HUES48 (cell line): ENCODE measurements at regions not wholly inside any gene's neighbourhood (a gene's known extent, or its start where the extent isn't known, plus 50 kb on each side); places are given as distances from the start of the nearest gene placed in this dataset.
"Not testable (repeated sequence)": the region's sequence is repeated elsewhere in the genome, so short reads cannot be mapped to it uniquely, and the experiment has no call there.

Experiments used
- H3K27ac ChIP-seq: one replicate; pipeline ENCODE4 v1.7.0; 2013; ENCODE audit warnings: low read depth, low read length, inconsistent platforms
- H3K27me3 ChIP-seq: 2 replicates; pipeline ENCODE4 v1.6.1; 2013; ENCODE audit warnings: mild to moderate bottlenecking, low read length; ENCODE audit not compliant: control insufficient read depth, insufficient read depth
- H3K36me3 ChIP-seq: 2 replicates; pipeline ENCODE4 v1.6.1; 2013; ENCODE audit warnings: low read length; ENCODE audit not compliant: control insufficient read depth, insufficient read depth
- H3K4me1 ChIP-seq: 2 replicates; pipeline ENCODE4 v1.6.1; 2013; ENCODE audit warnings: mild to moderate bottlenecking, low read length; ENCODE audit not compliant: control insufficient read depth, insufficient read depth
- H3K4me3 ChIP-seq: 2 replicates; pipeline ENCODE4 v1.5.1; 2013; ENCODE audit warnings: mild to moderate bottlenecking, low read depth, low read length
- H3K9ac ChIP-seq: 2 replicates; pipeline ENCODE4 v1.6.1; 2013; ENCODE audit warnings: mild to moderate bottlenecking, low read depth, low read length, moderate library complexity
- H3K9me3 ChIP-seq: 2 replicates; pipeline ENCODE4 v1.6.1; 2013; ENCODE audit warnings: low read length; ENCODE audit not compliant: control insufficient read depth, insufficient read depth

- H3K27me3 ChIP-seq, result no peaks in the 10 kb centered on the region
- no peaks in the 10 kb centered on the region for H3K9me3 ChIP-seq
- no peak overlapping the region for H3K4me3 ChIP-seq
- no peaks in the 10 kb centered on the region for H3K36me3 ChIP-seq
- peaks cover 13% of the 10 kb centered on the region for H3K4me1 ChIP-seq
- no peak overlapping the region for H3K9ac ChIP-seq
- no peak overlapping the region for H3K27ac ChIP-seq
Measured at GRCh38 chr16:87043231-87044031, 273.8 kb downstream of the C16orf95 start.

- Histone ChIP-seq H3K4me1 (peaks cover 13% of the 10 kb centered on the region), H3K36me3 (no peaks in the 10 kb centered on the region), H3K9ac (no peak overlapping the region), H3K27ac (no peak overlapping the region), H3K9me3 (no peaks in the 10 kb centered on the region), H3K27me3 (no peaks in the 10 kb centered on the region), H3K4me3 (no peak overlapping the region)
Measured at GRCh38 chr16:87044032-87044382, 273.2 kb downstream of the C16orf95 start.

GRCh38 chr16:87044829-87045228 lies 272.4 kb downstream of the C16orf95 start:
- peaks cover 13% of the 10 kb centered on the region for H3K4me1 ChIP-seq
- no peaks in the 10 kb centered on the region for H3K36me3 ChIP-seq
- H3K4me3 ChIP-seq, result no peak overlapping the region
- no peak overlapping the region for H3K9ac ChIP-seq
- no peaks in the 10 kb centered on the region for H3K9me3 ChIP-seq
- no peaks in the 10 kb centered on the region for H3K27me3 ChIP-seq
- H3K27ac ChIP-seq, result no peak overlapping the region

- no peak overlapping the region for H3K27ac ChIP-seq
- H3K27me3 ChIP-seq, result no peaks in the 10 kb centered on the region
- H3K36me3 ChIP-seq, result no peaks in the 10 kb centered on the region
- H3K4me1 ChIP-seq, result peaks cover 13% of the 10 kb centered on the region
- H3K9ac ChIP-seq, result no peak overlapping the region
- no peaks in the 10 kb centered on the region for H3K9me3 ChIP-seq
- no peak overlapping the region for H3K4me3 ChIP-seq
Measured at GRCh38 chr16:87045466-87046216, 271.6 kb downstream of the C16orf95 start.

GRCh38 chr16:87046235-87046634 lies 271.0 kb downstream of the C16orf95 start:
- Histone ChIP-seq H3K9ac (no peak overlapping the region), H3K36me3 (no peaks in the 10 kb centered on the region), H3K27me3 (no peaks in the 10 kb centered on the region), H3K4me3 (no peak overlapping the region), H3K9me3 (no peaks in the 10 kb centered on the region), H3K27ac (no peak overlapping the region), H3K4me1 (peaks cover 13% of the 10 kb centered on the region)

GRCh38 chr16:87047221-87048037 lies 269.8 kb downstream of the C16orf95 start:
- Histone ChIP-seq H3K9me3 (no peaks in the 10 kb centered on the region), H3K9ac (no peak overlapping the region), H3K27me3 (no peaks in the 10 kb centered on the region), H3K4me1 (peaks cover 13% of the 10 kb centered on the region), H3K27ac (no peak overlapping the region), H3K36me3 (no peaks in the 10 kb centered on the region), H3K4me3 (no peak overlapping the region)

GRCh38 chr16:87048038-87048729 lies 269.0 kb downstream of the C16orf95 start:
- Histone ChIP-seq H3K27ac (no peak overlapping the region), H3K4me3 (no peak overlapping the region), H3K27me3 (no peaks in the 10 kb centered on the region), H3K4me1 (peaks cover 13% of the 10 kb centered on the region), H3K9me3 (no peaks in the 10 kb centered on the region), H3K36me3 (no peaks in the 10 kb centered on the region), H3K9ac (no peak overlapping the region)

- Histone ChIP-seq H3K36me3 (no peaks in the 10 kb centered on the region), H3K27me3 (no peaks in the 10 kb centered on the region), H3K27ac (no peak overlapping the region), H3K9ac (no peak overlapping the region), H3K4me3 (no peak overlapping the region), H3K4me1 (peaks cover 13% of the 10 kb centered on the region), H3K9me3 (no peaks in the 10 kb centered on the region)
Measured at GRCh38 chr16:87048730-87049115, 268.5 kb downstream of the C16orf95 start.

GRCh38 chr16:87049216-87049615 lies 268.0 kb downstream of the C16orf95 start:
- not testable (repeated sequence) for H3K9ac ChIP-seq, H3K27ac ChIP-seq, H3K36me3 ChIP-seq, H3K4me3 ChIP-seq, H3K9me3 ChIP-seq, H3K27me3 ChIP-seq
- H3K4me1 ChIP-seq, result peaks cover 13% of the 10 kb centered on the region

- H3K4me3 ChIP-seq, result no peak overlapping the region
- no peak overlapping the region for H3K9ac ChIP-seq
- peaks cover 13% of the 10 kb centered on the region for H3K4me1 ChIP-seq
Measured at GRCh38 chr16:87050142-87050541, 267.1 kb downstream of the C16orf95 start.

More at GRCh38 chr16:87050142-87050541, 267.1 kb downstream of the C16orf95 start:
- Histone ChIP-seq H3K9me3 (peaks cover 3% of the 10 kb centered on the region; the same call in 1 of the 2 replicates), H3K36me3 (no peaks in the 10 kb centered on the region), H3K27ac (no peak overlapping the region), H3K27me3 (no peaks in the 10 kb centered on the region; the same call in 1 of the 2 replicates)
